BJ (cell line): ENCODE measurements at regions not wholly inside any gene's neighbourhood (a gene's known extent, or its start where the extent isn't known, plus 50 kb on each side); places are given as distances from the start of the nearest gene placed in this dataset.

Source experiments
- CTCF ChIA-PET: fragments of 350-600 bp; formaldehyde crosslinking; extraction: SDS; loops from one replicate; lab custom pipeline; 2021; ENCODE audit warnings: antibody characterized with exemption, inconsistent platforms; lab: Yijun Ruan, JAX
- POLR2A ChIA-PET: fragments of 300-600 bp; sonication (Branson Sonifier 250); formaldehyde crosslinking; extraction: SDS; loops from one replicate; lab custom pipeline; 2021; ENCODE audit warnings: antibody characterized with exemption; lab: Charles Lee
- DNase-seq: peaks from one replicate; pipeline ENCODE4 v3.0.0-alpha.2; 2011; ENCODE audit warnings: low read depth
- H3K27me3 ChIP-seq: 2 replicates; pipeline ENCODE4 v1.6.0; 2011; ENCODE audit warnings: low read length; ENCODE audit not compliant: control insufficient read depth, insufficient read depth
- H3K36me3 ChIP-seq: 2 replicates; pipeline ENCODE4 v1.5.1; 2011; ENCODE audit warnings: low read length; ENCODE audit not compliant: control insufficient read depth, insufficient read depth
- H3K4me3 ChIP-seq: 2 replicates; pipeline ENCODE4 v1.5.1; 2011; ENCODE audit warnings: low read depth, mild to moderate bottlenecking, control low read depth, low read length
- TF ChIP-seq, protein P1 (sequence below): IDR thresholded peaks from 2 replicates; pipeline ENCODE4 v1.5.1; 2011; ENCODE audit warnings: low read depth, mild to moderate bottlenecking, control low read depth, inconsistent platforms, low read length, moderate library complexity; ENCODE audit not compliant: insufficient read depth

DNA sequence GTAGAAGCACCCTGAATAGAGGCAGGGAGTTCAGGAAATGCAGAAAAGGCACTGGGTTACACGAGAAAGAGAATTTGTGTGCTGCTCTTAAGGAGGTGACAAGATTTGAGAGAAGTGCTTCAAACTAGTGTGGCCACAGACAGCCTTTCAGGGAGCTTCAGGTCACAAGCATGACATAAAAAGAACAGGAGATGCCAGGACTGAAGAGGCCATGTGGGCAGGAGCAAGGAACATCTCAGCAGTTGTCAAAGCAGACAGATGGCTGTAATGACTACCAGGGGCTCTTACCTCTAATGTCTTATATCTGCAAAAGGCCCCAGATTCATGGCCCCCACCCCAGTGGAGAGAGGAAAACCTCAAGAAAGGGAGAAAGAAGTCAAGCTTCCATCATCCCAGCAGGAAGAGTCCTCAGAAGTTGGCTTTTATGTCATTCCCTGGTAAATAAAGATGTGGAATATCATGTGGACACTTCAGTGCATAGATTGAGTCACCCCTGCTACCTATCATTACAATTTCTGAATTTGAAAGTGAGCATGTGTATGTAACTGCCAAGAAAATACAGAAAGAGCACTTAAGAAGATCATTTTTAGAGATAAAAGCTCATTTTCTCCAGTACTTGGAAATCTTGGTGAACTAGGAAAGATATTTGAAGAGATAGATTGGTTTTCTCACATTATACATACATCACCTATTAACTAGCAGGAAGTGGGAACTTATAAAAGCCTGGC, 214.4 kb upstream of the RORB start:
- H3K27me3 ChIP-seq = no peaks in the 10 kb centered on the region

DNA sequence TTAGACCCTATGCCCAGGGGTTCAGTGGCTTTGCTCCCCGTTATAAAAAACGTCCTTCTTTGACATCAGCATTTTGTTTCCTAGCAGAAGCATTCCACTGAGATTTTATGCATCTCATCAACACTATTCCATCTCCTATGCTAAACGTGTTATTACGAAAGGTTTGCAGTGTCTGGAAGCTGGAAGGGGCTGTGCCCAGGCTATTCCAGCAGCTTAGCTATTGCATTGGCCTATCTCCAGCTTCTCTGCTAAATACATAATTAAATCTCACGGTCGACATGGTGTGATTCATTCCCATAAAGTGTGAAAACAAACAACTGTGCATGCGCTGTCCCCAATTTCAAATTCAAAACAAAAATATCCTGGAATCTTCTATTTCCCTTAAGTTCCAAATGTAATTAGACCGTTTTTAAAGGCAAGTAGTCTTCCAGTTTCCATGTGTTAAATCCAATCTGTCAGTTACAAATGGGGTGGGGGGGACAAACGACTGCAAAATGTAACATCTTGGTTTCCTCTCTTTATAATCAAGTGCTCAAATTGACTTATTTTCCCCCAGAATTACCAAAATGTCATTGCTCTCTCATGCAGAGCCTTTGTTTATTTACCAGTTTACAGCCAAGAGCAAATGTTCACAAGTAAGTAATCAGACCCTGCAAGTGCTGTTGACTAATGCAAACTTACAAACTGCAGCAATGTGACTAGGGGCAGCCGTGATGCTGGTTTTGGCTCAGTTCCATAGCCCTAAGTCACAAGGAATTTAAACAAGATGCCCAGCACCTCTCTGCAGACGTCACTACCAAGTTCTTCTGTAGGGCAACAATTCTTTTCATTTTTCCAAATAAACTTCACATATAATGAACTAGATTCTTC, 212.3 kb upstream of the RORB start:
- TF ChIP-seq, protein P1, sequence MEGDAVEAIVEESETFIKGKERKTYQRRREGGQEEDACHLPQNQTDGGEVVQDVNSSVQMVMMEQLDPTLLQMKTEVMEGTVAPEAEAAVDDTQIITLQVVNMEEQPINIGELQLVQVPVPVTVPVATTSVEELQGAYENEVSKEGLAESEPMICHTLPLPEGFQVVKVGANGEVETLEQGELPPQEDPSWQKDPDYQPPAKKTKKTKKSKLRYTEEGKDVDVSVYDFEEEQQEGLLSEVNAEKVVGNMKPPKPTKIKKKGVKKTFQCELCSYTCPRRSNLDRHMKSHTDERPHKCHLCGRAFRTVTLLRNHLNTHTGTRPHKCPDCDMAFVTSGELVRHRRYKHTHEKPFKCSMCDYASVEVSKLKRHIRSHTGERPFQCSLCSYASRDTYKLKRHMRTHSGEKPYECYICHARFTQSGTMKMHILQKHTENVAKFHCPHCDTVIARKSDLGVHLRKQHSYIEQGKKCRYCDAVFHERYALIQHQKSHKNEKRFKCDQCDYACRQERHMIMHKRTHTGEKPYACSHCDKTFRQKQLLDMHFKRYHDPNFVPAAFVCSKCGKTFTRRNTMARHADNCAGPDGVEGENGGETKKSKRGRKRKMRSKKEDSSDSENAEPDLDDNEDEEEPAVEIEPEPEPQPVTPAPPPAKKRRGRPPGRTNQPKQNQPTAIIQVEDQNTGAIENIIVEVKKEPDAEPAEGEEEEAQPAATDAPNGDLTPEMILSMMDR = no peak
- no peaks in the 10 kb centered on the region for H3K27me3 ChIP-seq
- H3K36me3 ChIP-seq = no peaks in the 10 kb centered on the region
- H3K4me3 ChIP-seq = no peak overlapping the region
- ChIA-PET POLR2A (no interaction called here), CTCF (no interaction called here)
- DNase-seq = no peak

More for the DNA sequence above, 214.4 kb upstream of the RORB start:
- POLR2A ChIA-PET = no interaction called here
- TF ChIP-seq, protein P1 = no peak
- CTCF ChIA-PET = interaction anchor here (0.6 to 0.9 kb wide), 2 partner anchors 32 to 80 kb away, joined by 3 to 4 read pairs; no protein-coding TSS in a partner anchor
- no peak for DNase-seq
- no peak overlapping the region for H3K4me3 ChIP-seq
- no peaks in the 10 kb centered on the region for H3K36me3 ChIP-seq

DNA sequence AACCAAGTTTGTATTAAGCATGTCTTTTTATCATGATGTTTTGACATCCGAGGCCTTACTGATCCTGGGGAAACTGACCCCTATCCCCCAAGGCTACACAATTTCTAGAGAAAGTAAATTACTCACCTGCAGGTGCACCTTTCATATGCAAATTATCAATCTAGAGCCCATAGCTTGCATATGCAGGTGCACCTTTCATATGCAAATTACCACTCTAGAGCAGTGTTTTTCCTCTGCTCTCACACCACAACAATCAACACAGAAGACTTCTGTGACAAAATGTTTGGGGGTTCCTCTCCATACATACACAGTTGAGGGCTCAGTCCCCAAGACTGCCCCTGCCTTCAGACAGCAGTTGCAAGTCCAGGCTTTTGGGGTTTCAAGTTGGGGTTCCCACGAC, 203.7 kb upstream of the RORB start:
- no peaks in the 10 kb centered on the region for H3K36me3 ChIP-seq
- H3K4me3 ChIP-seq = no peak overlapping the region
- TF ChIP-seq, protein P1 = no peak
- CTCF ChIA-PET = no interaction called here
- H3K27me3 ChIP-seq = no peaks in the 10 kb centered on the region
- POLR2A ChIA-PET = no interaction called here
- no peak for DNase-seq

DNA sequence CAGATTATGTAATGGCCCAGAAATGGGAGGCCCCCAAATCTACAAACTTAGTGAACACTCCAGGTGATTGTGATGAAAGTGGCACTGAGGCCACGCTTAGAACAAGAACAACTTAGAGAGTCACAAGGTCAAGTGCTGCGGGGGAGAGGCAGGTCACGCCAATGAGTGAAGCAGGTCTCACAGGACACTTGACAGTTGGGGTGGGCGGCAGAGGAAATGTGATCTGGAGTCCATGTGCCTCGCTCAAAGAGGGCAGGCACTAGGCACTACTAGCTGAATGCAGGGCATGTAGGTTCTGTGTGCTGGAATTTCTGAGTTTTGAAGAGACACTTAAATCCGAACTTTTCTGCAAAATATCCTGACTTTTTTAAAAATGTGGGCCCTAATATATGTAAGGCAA, 193.2 kb upstream of the RORB start:
- no peaks in the 10 kb centered on the region for H3K36me3 ChIP-seq
- POLR2A ChIA-PET = no interaction called here
- TF ChIP-seq, protein P1 = no peak
- no peak overlapping the region for H3K4me3 ChIP-seq
- DNase-seq = no peak
- no peaks in the 10 kb centered on the region for H3K27me3 ChIP-seq
- CTCF ChIA-PET = no interaction called here

DNA sequence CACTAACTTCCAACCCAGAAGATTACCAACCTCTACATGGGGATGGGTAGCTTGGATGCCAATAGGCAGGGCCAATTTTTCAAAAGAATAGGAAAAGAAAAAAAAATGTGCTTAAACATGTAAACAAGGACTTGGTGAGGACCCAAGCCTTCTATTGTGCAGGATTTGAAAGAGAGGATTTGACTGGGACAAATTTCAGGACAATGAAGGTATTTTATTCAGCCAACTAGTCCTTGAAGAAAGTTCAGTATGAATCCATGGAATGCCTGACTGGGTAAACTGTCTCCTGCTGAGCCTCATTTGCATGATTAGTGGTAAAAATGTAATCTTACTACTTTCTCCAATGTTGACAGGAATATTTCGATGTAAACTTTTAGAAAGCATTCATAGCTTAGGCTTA, 192.5 kb upstream of the RORB start:
- Histone ChIP-seq H3K36me3 (no peaks in the 10 kb centered on the region), H3K4me3 (no peak overlapping the region), H3K27me3 (no peaks in the 10 kb centered on the region)
- ChIA-PET POLR2A (no interaction called here), CTCF (no interaction called here)
- TF ChIP-seq, protein P1 = no peak
- no peak for DNase-seq
